GM12878 (cell line): ENCODE measurements at regions not wholly inside any gene's neighbourhood (a gene's known extent, or its start where the extent isn't known, plus 50 kb on each side); places are given as distances from the start of the nearest gene placed in this dataset.

Experiments
- BACH1 ChIP-seq: fragments of 450-650 bp; IDR thresholded peaks from 2 replicates; pipeline ENCODE4 v1.6.1; 2017; ENCODE audit warnings: mild to moderate bottlenecking, borderline replicate concordance
- BCL3 ChIP-seq: IDR thresholded peaks from 2 replicates; pipeline ENCODE4 v1.6.1; 2011; ENCODE audit warnings: borderline replicate concordance, low read depth, mild to moderate bottlenecking, moderate library complexity, low read length; ENCODE audit not compliant: insufficient read depth, poor library complexity, severe bottlenecking
- FOXM1 ChIP-seq: IDR thresholded peaks from 2 replicates; pipeline ENCODE4 v1.6.1; 2012; ENCODE audit warnings: low read depth, mild to moderate bottlenecking, inconsistent platforms, low read length, moderate library complexity
- RAD21 ChIP-seq: IDR thresholded peaks from 2 replicates; pipeline ENCODE4 v1.6.1; 2011; ENCODE audit warnings: mild to moderate bottlenecking, low read depth, low read length, moderate library complexity; ENCODE audit not compliant: insufficient read depth
- RELB ChIP-seq: fragments of 450-650 bp; IDR thresholded peaks from 2 replicates; pipeline ENCODE4 v1.6.1; 2017; ENCODE audit warnings: low read depth, mild to moderate bottlenecking, moderate library complexity
- SIN3A ChIP-seq: IDR thresholded peaks from 2 replicates; pipeline ENCODE4 v1.6.1; 2012; ENCODE audit warnings: low read depth, low read length, improper control_type of control experiment
- STAT3 ChIP-seq: IDR thresholded peaks from 2 replicates; pipeline ENCODE4 v1.6.1; 2011; ENCODE audit warnings: low read depth, low read length, improper control_type of control experiment
- TBL1XR1 ChIP-seq: IDR thresholded peaks from 2 replicates; pipeline ENCODE4 v1.6.1; 2012; ENCODE audit warnings: low read depth, low read length, improper control_type of control experiment
- ZNF592 ChIP-seq: fragments of 450-650 bp; IDR thresholded peaks from 2 replicates; pipeline ENCODE4 v1.6.1; 2017; ENCODE audit warnings: mild to moderate bottlenecking, moderate library complexity

- TF ChIP-seq BCL3 (no peak), FOXM1 (no peak), ZNF592 (no peak), STAT3 (no peak), BACH1 (no peak), TBL1XR1 (no peak), RELB (no peak), RAD21 (no peak), SIN3A (no peak)
Measured at GRCh38 chr4:114229706-114230105, 250.3 kb upstream of the ARSJ start (continued).
